ENCODE measurements at regions not wholly inside any gene's neighbourhood (a gene's known extent, or its start where the extent isn't known, plus 50 kb on each side); places are given as distances from the start of the nearest gene placed in this dataset.

DNA sequence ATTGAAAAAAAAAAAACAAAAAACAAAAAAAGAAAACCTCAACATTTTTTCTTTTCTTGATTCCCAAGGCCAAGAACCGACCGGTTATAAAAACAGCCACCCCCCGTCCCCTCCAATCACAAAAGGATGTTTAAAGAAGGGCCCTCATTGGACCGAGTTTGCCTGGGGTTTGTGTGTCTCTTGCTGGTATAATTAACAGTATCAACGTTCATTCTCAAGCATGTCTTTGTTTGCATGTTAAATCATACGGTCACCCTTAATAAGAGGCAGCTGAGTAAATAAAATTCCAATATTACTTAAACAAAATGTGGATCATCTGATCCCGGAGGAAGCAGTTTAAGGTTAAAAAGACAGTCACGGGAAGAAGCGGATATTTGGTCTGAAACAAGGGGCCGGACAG lies 201.1 kb downstream of the PRDM2 start:
- DNase-seq (ENCODE audit: low spot score in 2 of 2) (no peak), ATAC-seq (replicated peaks; ENCODE audit: extremely low read depth, poor library complexity, severe bottlenecking) (no peak)
- H3K36me3 Mint-ChIP-seq (ENCODE audit: insufficient read depth), result peaks cover 1% of the 10 kb centered on the region
- H3K9me3 Mint-ChIP-seq, result no peaks in the 10 kb centered on the region
- H3K27me3 Mint-ChIP-seq, result peaks cover 28% of the 10 kb centered on the region
- H3K27ac Mint-ChIP-seq (ENCODE audit: low read depth), result no peak overlapping the region
- H3K4me3 Mint-ChIP-seq, result no peak overlapping the region
- no peaks in the 10 kb centered on the region for H3K4me1 Mint-ChIP-seq

DNA sequence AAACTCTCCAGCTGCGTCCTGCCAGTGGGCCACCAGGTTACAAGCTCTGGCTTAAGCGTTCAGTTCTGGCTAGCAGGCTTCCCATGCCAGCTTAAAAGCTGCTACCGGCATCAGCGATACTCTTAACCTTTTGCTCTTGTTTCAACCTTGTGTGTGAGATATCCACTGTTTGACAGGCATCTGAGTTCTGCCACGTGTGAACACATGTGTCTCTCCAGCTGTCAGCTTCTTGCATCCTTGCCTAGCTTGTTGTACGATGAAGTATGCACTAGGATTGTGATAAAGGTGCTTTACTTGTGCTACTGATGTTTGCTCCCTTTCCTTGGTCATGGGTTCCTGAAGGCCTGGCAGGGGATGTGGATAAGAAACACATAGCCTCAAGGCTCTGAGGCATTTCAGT lies 201.6 kb downstream of the PRDM2 start:
- H3K27me3 Mint-ChIP-seq, result peaks cover 33% of the 10 kb centered on the region
- no peak for DNase-seq (ENCODE audit: low spot score in 2 of 2)
- no peaks in the 10 kb centered on the region for H3K4me1 Mint-ChIP-seq
- no peak for ATAC-seq (replicated peaks; ENCODE audit: extremely low read depth, poor library complexity, severe bottlenecking)
- H3K27ac Mint-ChIP-seq (ENCODE audit: low read depth), result no peak overlapping the region
- H3K36me3 Mint-ChIP-seq (ENCODE audit: insufficient read depth), result peaks cover 1% of the 10 kb centered on the region
- H3K9me3 Mint-ChIP-seq, result no peaks in the 10 kb centered on the region
- no peak overlapping the region for H3K4me3 Mint-ChIP-seq

DNA sequence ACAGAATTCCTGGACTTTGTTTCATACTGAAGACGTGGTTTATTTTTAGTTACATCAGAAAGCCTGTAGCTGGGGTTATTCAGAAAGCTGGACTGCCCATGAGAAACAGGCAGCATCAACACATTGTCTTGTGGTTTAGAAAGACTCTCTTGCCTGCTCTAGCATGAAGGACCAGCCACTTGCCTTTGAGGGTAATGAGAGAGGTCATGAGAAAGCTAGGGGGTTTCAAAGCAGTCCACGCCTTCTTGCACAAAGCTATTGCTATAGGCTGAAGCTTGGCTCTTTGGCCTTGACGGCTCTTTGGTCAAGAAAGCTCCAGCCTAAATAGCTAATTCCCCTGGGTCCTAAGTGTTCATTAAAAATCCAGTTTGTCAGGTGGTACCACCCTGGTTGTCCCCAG lies 208.1 kb downstream of the PRDM2 start:
- ATAC-seq (replicated peaks; ENCODE audit: extremely low read depth, poor library complexity, severe bottlenecking) (no peak), DNase-seq (ENCODE audit: low spot score in 2 of 2) (no peak)
- peaks cover 1% of the 10 kb centered on the region for H3K36me3 Mint-ChIP-seq (ENCODE audit: insufficient read depth)
- H3K9me3 Mint-ChIP-seq, result no peaks in the 10 kb centered on the region
- no peak overlapping the region for H3K4me3 Mint-ChIP-seq
- no peak overlapping the region for H3K27ac Mint-ChIP-seq (ENCODE audit: low read depth)
- H3K4me1 Mint-ChIP-seq, result no peaks in the 10 kb centered on the region
- H3K27me3 Mint-ChIP-seq, result peaks cover 36% of the 10 kb centered on the region

DNA sequence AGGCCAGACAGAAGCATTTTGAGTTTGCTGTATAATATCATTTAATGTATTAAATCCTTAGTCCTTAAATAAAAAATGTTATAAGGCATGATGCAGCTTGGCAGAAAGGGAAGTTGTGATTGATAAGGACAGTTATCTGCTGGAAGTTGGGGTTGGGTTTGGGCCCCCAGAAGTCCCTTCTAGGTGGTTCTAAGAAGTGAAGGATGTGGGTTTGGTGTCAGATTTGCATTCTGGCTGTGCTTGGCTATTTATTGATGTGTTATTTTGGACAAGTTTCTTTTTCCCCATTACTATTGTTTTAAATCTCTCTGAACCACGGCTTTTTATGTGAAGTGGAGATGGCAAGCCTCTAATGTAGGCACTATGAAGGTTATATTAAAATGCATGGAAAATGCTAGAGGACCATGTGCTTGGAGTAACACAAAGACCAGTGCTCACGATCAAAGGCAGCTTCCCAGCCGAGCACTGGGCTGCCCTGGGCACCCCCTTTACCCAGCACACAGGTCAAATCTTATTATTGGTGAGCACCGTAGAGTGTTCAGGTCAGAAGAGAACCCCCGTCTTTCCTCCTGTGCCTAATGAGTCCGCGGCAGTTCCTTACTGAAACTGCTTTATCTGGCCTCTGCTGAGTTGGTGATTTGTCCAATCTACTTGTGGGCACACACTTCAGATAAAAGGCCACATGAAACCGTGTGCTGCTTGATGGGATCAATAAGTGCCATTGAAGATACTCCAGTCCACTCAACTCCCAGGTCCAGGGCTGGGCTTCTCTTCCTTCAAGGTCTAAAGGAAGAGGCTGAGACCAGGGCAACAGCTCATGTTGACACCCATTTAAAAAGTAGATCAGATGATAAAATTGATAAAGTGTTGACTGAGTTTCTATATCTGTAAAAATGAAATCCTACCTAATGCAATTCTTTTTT lies 212.0 kb downstream of the PRDM2 start:
- Mint-ChIP-seq H3K4me1 (no peaks in the 10 kb centered on the region), H3K4me3 (no peak overlapping the region), H3K36me3 (ENCODE audit: insufficient read depth) (no peaks in the 10 kb centered on the region), H3K27me3 (peaks cover 45% of the 10 kb centered on the region), H3K9me3 (no peaks in the 10 kb centered on the region), H3K27ac (ENCODE audit: low read depth) (no peak overlapping the region)
- ATAC-seq (replicated peaks; ENCODE audit: extremely low read depth, poor library complexity, severe bottlenecking) (no peak), DNase-seq (ENCODE audit: low spot score in 2 of 2) (no peak)

DNA sequence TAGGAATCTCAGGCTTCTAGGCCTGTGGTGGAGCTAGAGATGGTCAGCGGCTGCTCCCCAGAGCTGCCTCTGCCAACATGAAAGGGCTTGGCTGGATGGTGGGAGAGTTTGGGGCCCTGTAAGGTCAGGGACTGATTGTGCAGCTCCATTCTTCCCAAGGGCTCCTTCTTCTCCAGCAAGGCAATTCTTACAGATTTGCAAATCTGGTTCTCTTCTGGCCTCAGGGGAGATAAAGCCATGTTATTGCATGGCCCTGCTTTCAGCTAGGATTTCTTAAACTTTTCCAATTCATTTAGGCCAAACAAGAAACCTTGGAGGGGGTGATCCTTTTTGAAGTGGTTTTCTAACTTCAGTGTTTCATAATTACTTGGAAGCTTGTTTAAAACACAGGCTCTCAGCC lies 213.4 kb downstream of the PRDM2 start:
- DNase-seq (ENCODE audit: low spot score in 2 of 2) (no peak), ATAC-seq (replicated peaks; ENCODE audit: extremely low read depth, poor library complexity, severe bottlenecking) (no peak)
- Mint-ChIP-seq H3K9me3 (no peaks in the 10 kb centered on the region), H3K27me3 (peaks cover 40% of the 10 kb centered on the region), H3K27ac (ENCODE audit: low read depth) (no peak overlapping the region), H3K4me1 (no peaks in the 10 kb centered on the region), H3K36me3 (ENCODE audit: insufficient read depth) (no peaks in the 10 kb centered on the region), H3K4me3 (no peak overlapping the region)

DNA sequence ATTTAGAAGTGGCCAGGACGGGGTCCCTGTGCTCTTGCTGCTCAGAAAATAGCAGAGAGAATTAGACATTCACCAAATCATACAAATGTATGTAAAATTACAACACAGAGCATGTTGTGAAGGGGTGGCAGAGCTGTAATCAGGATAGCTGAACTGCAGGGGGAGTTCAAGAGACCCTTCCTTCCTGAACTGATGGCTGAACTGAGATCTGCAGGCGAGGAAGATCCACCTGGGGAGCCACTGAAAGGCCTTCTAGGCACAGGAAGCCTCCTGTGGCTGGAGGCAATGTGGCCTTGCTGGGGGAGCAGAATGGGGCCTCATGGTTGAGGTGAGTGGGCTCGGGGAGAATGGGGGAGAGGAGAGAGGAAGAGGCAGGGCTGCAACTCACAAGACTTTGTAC lies 216.5 kb downstream of the PRDM2 start:
- no peak overlapping the region for H3K27ac Mint-ChIP-seq (ENCODE audit: low read depth)
- no peaks in the 10 kb centered on the region for H3K4me1 Mint-ChIP-seq
- no peaks in the 10 kb centered on the region for H3K9me3 Mint-ChIP-seq
- DNase-seq (ENCODE audit: low spot score in 2 of 2), result no peak
- no peaks in the 10 kb centered on the region for H3K36me3 Mint-ChIP-seq (ENCODE audit: insufficient read depth)
- H3K4me3 Mint-ChIP-seq, result no peak overlapping the region
- peaks cover 30% of the 10 kb centered on the region for H3K27me3 Mint-ChIP-seq
- no peak for ATAC-seq (replicated peaks; ENCODE audit: extremely low read depth, poor library complexity, severe bottlenecking)

DNA sequence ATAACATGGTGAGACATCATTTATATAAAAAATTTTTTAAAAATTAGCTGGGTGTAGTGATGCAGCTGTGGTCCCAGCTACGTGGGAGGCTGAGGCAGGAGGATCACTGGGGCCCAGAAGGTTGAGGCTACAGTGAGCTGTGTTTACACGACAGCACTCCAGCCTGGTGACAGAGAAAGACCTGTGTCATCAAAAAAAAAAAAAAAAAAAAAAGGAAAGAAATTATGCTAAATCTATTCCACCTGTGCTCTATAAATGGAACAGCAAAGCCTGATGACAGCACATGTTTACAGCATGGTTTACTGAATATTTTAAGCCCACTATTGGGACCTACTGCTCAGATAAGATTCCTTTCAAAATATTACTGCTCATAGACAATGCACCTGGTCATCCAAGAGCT lies 217.6 kb downstream of the PRDM2 start:
- H3K4me1 Mint-ChIP-seq, result no peaks in the 10 kb centered on the region
- H3K4me3 Mint-ChIP-seq, result no peak overlapping the region
- no peaks in the 10 kb centered on the region for H3K36me3 Mint-ChIP-seq (ENCODE audit: insufficient read depth)
- ATAC-seq (replicated peaks; ENCODE audit: extremely low read depth, poor library complexity, severe bottlenecking) (no peak), DNase-seq (ENCODE audit: low spot score in 2 of 2) (no peak)
- peaks cover 30% of the 10 kb centered on the region for H3K27me3 Mint-ChIP-seq
- no peak overlapping the region for H3K27ac Mint-ChIP-seq (ENCODE audit: low read depth)
- no peaks in the 10 kb centered on the region for H3K9me3 Mint-ChIP-seq

DNA sequence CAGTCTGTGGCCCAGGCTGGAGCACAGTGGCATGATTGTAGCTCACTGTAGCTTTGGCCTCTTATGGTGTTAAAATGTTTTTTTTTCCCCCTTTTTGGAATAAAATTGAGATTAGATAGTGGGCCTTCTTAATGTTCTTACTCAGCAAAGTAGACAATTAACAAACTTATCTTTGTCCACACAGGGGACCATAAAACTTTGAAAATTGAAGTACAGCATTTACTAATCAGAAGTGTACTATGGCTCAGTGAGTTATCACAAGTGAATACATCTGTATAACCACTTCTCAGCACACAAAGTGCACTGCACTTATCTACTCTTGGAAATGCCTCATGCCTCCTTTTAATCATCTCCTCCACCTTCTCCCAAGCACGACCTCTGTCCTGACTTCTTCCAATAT lies 218.9 kb downstream of the PRDM2 start:
- peaks cover 30% of the 10 kb centered on the region for H3K27me3 Mint-ChIP-seq
- H3K36me3 Mint-ChIP-seq (ENCODE audit: insufficient read depth), result no peaks in the 10 kb centered on the region
- no peak for ATAC-seq (replicated peaks; ENCODE audit: extremely low read depth, poor library complexity, severe bottlenecking)
- no peaks in the 10 kb centered on the region for H3K4me1 Mint-ChIP-seq
- H3K4me3 Mint-ChIP-seq, result no peak overlapping the region
- DNase-seq (ENCODE audit: low spot score in 2 of 2), result no peak
- H3K9me3 Mint-ChIP-seq, result no peaks in the 10 kb centered on the region
- H3K27ac Mint-ChIP-seq (ENCODE audit: low read depth), result no peak overlapping the region

DNA sequence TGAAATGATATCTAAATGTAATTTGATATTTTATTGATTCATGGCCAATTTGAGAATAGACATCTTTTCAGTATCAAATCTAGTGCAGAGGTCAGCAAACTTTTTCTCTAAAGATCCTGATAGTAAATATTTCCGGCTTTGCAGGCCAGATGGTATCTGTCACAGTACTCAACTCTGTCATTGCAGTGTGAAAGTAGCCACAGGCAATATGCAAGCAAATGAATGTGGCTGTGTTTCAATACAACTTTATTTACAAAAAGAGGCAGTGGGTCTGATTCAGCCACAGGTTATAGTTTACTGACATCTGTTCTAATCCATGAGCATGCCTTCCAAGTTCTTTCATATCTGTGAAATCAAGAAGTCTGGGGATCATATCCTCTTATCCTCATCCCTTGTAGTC lies 221.2 kb downstream of the PRDM2 start:
- Mint-ChIP-seq H3K9me3 (no peaks in the 10 kb centered on the region), H3K4me3 (no peak overlapping the region), H3K36me3 (ENCODE audit: insufficient read depth) (no peaks in the 10 kb centered on the region), H3K4me1 (no peaks in the 10 kb centered on the region), H3K27ac (ENCODE audit: low read depth) (no peak overlapping the region), H3K27me3 (peaks cover 38% of the 10 kb centered on the region)
- ATAC-seq (replicated peaks; ENCODE audit: extremely low read depth, poor library complexity, severe bottlenecking) (no peak), DNase-seq (ENCODE audit: low spot score in 2 of 2) (no peak)

DNA sequence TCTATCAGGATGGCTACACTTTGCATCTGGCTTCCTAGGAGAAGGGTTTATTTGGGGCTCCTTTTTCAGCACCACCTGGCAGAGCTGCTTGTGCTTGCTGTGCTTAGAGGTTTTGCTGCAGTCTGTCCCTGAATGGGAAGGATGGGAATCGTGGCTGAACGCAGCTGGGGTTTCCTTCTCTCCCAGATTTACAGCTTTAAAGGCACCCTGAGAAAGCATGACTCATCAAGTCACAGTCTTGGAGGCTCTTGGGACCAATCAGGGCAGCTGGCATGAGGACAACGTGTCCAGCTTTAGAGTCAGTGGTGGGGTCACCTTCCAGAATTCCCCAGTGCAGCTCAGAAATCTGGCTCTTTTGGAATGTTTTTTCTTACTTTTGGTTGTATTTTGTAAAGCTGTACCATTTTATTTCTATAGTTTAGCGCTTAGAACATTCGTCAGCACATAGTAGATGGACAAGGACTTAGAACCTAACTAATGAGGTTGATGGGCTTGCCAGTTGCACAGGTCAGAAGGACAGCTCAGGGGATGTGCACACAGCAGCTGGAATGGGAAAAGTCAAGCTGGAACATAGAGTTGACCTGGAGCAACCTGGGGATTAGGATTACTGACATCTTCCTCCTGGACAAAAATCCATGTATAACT lies 222.6 kb downstream of the PRDM2 start:
- no peak overlapping the region for H3K4me3 Mint-ChIP-seq
- H3K27me3 Mint-ChIP-seq, result peaks cover 38% of the 10 kb centered on the region
- no peaks in the 10 kb centered on the region for H3K36me3 Mint-ChIP-seq (ENCODE audit: insufficient read depth)
- DNase-seq (ENCODE audit: low spot score in 2 of 2) (no peak), ATAC-seq (replicated peaks; ENCODE audit: extremely low read depth, poor library complexity, severe bottlenecking) (no peak)
- H3K9me3 Mint-ChIP-seq, result no peaks in the 10 kb centered on the region
- no peak overlapping the region for H3K27ac Mint-ChIP-seq (ENCODE audit: low read depth)
- H3K4me1 Mint-ChIP-seq, result no peaks in the 10 kb centered on the region

DNA sequence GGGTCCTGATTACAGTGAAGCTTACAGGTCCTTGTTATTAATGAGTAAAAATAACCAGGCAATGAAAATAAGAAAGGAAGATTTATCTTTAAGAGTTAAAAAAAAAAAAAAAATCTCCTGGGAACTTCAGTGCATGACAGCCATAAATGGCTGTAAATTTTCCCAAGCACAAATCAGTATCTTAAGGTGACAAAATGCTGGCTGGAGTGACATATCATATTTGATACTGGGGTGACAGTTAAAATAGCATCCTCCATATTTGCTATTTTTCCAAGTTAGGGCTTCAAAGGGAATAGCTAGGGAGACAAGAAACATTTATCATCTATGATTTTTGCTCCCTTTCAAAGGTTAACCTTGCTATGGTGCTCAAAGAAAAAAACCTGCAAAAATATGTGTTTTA lies 226.6 kb downstream of the PRDM2 start:
- Mint-ChIP-seq H3K27ac (ENCODE audit: low read depth) (no peak overlapping the region), H3K4me3 (no peak overlapping the region), H3K36me3 (ENCODE audit: insufficient read depth) (no peaks in the 10 kb centered on the region), H3K4me1 (no peaks in the 10 kb centered on the region), H3K9me3 (no peaks in the 10 kb centered on the region), H3K27me3 (peaks cover 43% of the 10 kb centered on the region)
- DNase-seq (ENCODE audit: low spot score in 2 of 2) (no peak), ATAC-seq (replicated peaks; ENCODE audit: extremely low read depth, poor library complexity, severe bottlenecking) (no peak)

DNA sequence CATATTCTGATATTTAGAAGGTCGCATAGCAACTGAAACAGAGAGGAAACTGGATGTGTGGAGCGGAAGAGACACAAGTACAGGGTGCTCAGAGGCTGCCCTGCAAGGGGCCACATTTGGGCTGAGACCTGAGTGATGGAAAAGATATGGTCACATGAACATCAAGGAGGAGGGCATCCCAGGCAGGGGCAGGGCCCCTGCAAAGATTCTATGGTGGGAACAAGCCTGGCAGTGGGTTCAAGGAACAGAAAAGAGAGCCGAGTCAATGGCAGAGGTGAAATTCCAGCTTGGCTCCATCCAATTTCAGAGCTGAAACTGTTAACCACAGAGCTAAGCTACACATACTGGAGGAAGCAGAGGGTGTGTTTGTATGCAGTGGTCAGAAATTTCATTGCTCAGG lies 227.7 kb downstream of the PRDM2 start:
- no peak for ATAC-seq (replicated peaks; ENCODE audit: extremely low read depth, poor library complexity, severe bottlenecking)
- H3K27ac Mint-ChIP-seq (ENCODE audit: low read depth), result no peak overlapping the region
- H3K4me1 Mint-ChIP-seq, result no peaks in the 10 kb centered on the region
- H3K27me3 Mint-ChIP-seq, result peaks cover 43% of the 10 kb centered on the region
- no peak for DNase-seq (ENCODE audit: low spot score in 2 of 2)
- H3K9me3 Mint-ChIP-seq, result no peaks in the 10 kb centered on the region
- H3K4me3 Mint-ChIP-seq, result no peak overlapping the region
- H3K36me3 Mint-ChIP-seq (ENCODE audit: insufficient read depth), result no peaks in the 10 kb centered on the region

DNA sequence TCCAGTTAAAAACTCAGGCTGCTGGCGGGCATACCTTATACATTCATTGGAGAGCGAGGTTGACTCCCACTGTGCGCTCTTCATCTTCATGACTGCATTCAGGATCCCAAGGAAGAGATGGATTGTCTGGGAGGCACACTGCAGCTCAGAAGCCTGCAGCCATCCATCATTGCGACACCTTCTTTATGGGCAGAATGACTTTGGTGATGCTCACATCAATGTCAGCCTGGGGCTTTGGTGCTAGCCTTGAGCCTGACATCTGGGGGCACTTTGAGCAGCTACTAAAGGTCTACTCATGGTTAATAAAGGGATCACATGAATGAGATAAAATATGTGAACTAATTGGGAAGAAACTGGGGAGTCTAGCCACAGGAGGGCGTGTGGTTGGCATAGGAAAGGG lies 229.3 kb downstream of the PRDM2 start:
- H3K27me3 Mint-ChIP-seq, result peaks cover 49% of the 10 kb centered on the region
- no peak overlapping the region for H3K27ac Mint-ChIP-seq (ENCODE audit: low read depth)
- no peaks in the 10 kb centered on the region for H3K4me1 Mint-ChIP-seq
- ATAC-seq (replicated peaks; ENCODE audit: extremely low read depth, poor library complexity, severe bottlenecking), result no peak
- no peak overlapping the region for H3K4me3 Mint-ChIP-seq
- H3K36me3 Mint-ChIP-seq (ENCODE audit: insufficient read depth), result no peaks in the 10 kb centered on the region
- no peaks in the 10 kb centered on the region for H3K9me3 Mint-ChIP-seq
- no peak for DNase-seq (ENCODE audit: low spot score in 2 of 2)

All from central memory CD8-positive, alpha-beta T cell (primary cell).